ENCODE measurements at regions not wholly inside any gene's neighbourhood (a gene's known extent, or its start where the extent isn't known, plus 50 kb on each side); places are given as distances from the start of the nearest gene placed in this dataset.
"Not testable (repeated sequence)": the region's sequence is repeated elsewhere in the genome, so short reads cannot be mapped to it uniquely, and the experiment has no call there.

GRCh38 chr2:114274957-114275356 is 167.5 kb upstream of the DPP10 start:
- no peak overlapping the region for H3K27ac ChIP-seq (ENCODE audit: insufficient read depth in 1 of 2, low read depth in 1 of 2, low read length in 2 of 2, poor library complexity in 1 of 2, severe bottlenecking in 2 of 2)
- no peaks in the 10 kb centered on the region for H3K4me1 ChIP-seq (ENCODE audit: control extremely low read depth in 1 of 4, control insufficient read depth in 4 of 4, insufficient read depth in 4 of 4, low read length in 3 of 4)
- ChIA-PET POLR2A (no interaction called here), CTCF (no interaction called here)
- peaks cover 0 to 7% (median 0%) of the 10 kb centered on the region in 5 experiments for H3K9me3 ChIP-seq (ENCODE audit: control extremely low read depth in 1 of 5, control insufficient read depth in 4 of 5, insufficient read depth in 2 of 5, low read depth in 1 of 5, low read length in 4 of 5)
- no peak overlapping the region for H3K4me3 ChIP-seq (ENCODE audit: control insufficient read depth in 1 of 7, extremely low read depth in 1 of 7, insufficient read depth in 4 of 7, low read depth in 2 of 7, low read length in 6 of 7)
- no peaks in the 10 kb centered on the region for H3K36me3 ChIP-seq (ENCODE audit: control insufficient read depth in 4 of 4, insufficient read depth in 4 of 4, low read length in 3 of 4)
- no peaks in the 10 kb centered on the region for H3K27me3 ChIP-seq (replicated peaks in 2 of 5; ENCODE audit: control insufficient read depth in 4 of 5, insufficient read depth in 5 of 5, low read length in 4 of 5)
- DNase-seq = no peak

- no peak overlapping the region for H3K4me3 ChIP-seq (ENCODE audit: control insufficient read depth in 1 of 7, extremely low read depth in 1 of 7, insufficient read depth in 4 of 7, low read depth in 2 of 7, low read length in 6 of 7)
- no peaks in the 10 kb centered on the region for H3K36me3 ChIP-seq (ENCODE audit: control insufficient read depth in 4 of 4, insufficient read depth in 4 of 4, low read length in 3 of 4)
- H3K4me1 ChIP-seq (ENCODE audit: control extremely low read depth in 1 of 4, control insufficient read depth in 4 of 4, insufficient read depth in 4 of 4, low read length in 3 of 4) = no peaks in the 10 kb centered on the region
- H3K27me3 ChIP-seq (replicated peaks in 2 of 5; ENCODE audit: control insufficient read depth in 4 of 5, insufficient read depth in 5 of 5, low read length in 4 of 5) = no peaks in the 10 kb centered on the region
- CTCF ChIA-PET = no interaction called here
- POLR2A ChIA-PET = no interaction called here
- no peak for DNase-seq
- no peaks in the 10 kb centered on the region for H3K9me3 ChIP-seq (ENCODE audit: control extremely low read depth in 1 of 5, control insufficient read depth in 4 of 5, insufficient read depth in 2 of 5, low read depth in 1 of 5, low read length in 4 of 5)
- WGBS (ENCODE audit: insufficient coverage) = 100% methylated on average over 1 of the region's 2 CpGs
- H3K27ac ChIP-seq (ENCODE audit: insufficient read depth in 1 of 2, low read depth in 1 of 2, low read length in 2 of 2, poor library complexity in 1 of 2, severe bottlenecking in 2 of 2) = no peak overlapping the region
Measured at GRCh38 chr2:114281188-114281587, 161.3 kb upstream of the DPP10 start.

- H3K36me3 ChIP-seq (ENCODE audit: control insufficient read depth in 4 of 4, insufficient read depth in 4 of 4, low read length in 3 of 4) = no peaks in the 10 kb centered on the region
- peaks cover 0 to 2% (median 0%) of the 10 kb centered on the region in 5 experiments for H3K9me3 ChIP-seq (ENCODE audit: control extremely low read depth in 1 of 5, control insufficient read depth in 4 of 5, insufficient read depth in 2 of 5, low read depth in 1 of 5, low read length in 4 of 5)
- ChIA-PET POLR2A (no interaction called here), CTCF (no interaction called here)
- DNase-seq = no peak
- no peaks in the 10 kb centered on the region for H3K27me3 ChIP-seq (replicated peaks in 2 of 5; ENCODE audit: control insufficient read depth in 4 of 5, insufficient read depth in 5 of 5, low read length in 4 of 5)
- no peak overlapping the region for H3K27ac ChIP-seq (ENCODE audit: insufficient read depth in 1 of 2, low read depth in 1 of 2, low read length in 2 of 2, poor library complexity in 1 of 2, severe bottlenecking in 2 of 2)
- no peak overlapping the region for H3K4me3 ChIP-seq (ENCODE audit: control insufficient read depth in 1 of 7, extremely low read depth in 1 of 7, insufficient read depth in 4 of 7, low read depth in 2 of 7, low read length in 6 of 7)
- H3K4me1 ChIP-seq (ENCODE audit: control extremely low read depth in 1 of 4, control insufficient read depth in 4 of 4, insufficient read depth in 4 of 4, low read length in 3 of 4) = no peaks in the 10 kb centered on the region
- 95% methylated on average over 2 of the region's 5 CpGs for WGBS (ENCODE audit: insufficient coverage)
Measured at GRCh38 chr2:114283774-114284173, 158.7 kb upstream of the DPP10 start.

- H3K27ac ChIP-seq (ENCODE audit: insufficient read depth in 1 of 2, low read depth in 1 of 2, low read length in 2 of 2, poor library complexity in 1 of 2, severe bottlenecking in 2 of 2) = no peak overlapping the region
- no peaks in the 10 kb centered on the region for H3K4me1 ChIP-seq (ENCODE audit: control extremely low read depth in 1 of 4, control insufficient read depth in 4 of 4, insufficient read depth in 4 of 4, low read length in 3 of 4)
- H3K4me3 ChIP-seq (ENCODE audit: control insufficient read depth in 1 of 7, extremely low read depth in 1 of 7, insufficient read depth in 4 of 7, low read depth in 2 of 7, low read length in 6 of 7) = no peak overlapping the region
- ChIA-PET CTCF (no interaction called here), POLR2A (no interaction called here)
- 100% methylated on average over 4 of the region's 8 CpGs for WGBS (ENCODE audit: insufficient coverage)
- DNase-seq = no peak
- no peaks in the 10 kb centered on the region for H3K36me3 ChIP-seq (ENCODE audit: control insufficient read depth in 4 of 4, insufficient read depth in 4 of 4, low read length in 3 of 4)
- peaks cover 0 to 2% (median 0%) of the 10 kb centered on the region in 5 experiments for H3K9me3 ChIP-seq (ENCODE audit: control extremely low read depth in 1 of 5, control insufficient read depth in 4 of 5, insufficient read depth in 2 of 5, low read depth in 1 of 5, low read length in 4 of 5)
- no peaks in the 10 kb centered on the region for H3K27me3 ChIP-seq (replicated peaks in 2 of 5; ENCODE audit: control insufficient read depth in 4 of 5, insufficient read depth in 5 of 5, low read length in 4 of 5)
Measured at GRCh38 chr2:114286438-114286837, 156.0 kb upstream of the DPP10 start.

GRCh38 chr2:114293355-114293754 is 149.1 kb upstream of the DPP10 start:
- Histone ChIP-seq H3K9me3 (ENCODE audit: control extremely low read depth in 1 of 5, control insufficient read depth in 4 of 5, insufficient read depth in 2 of 5, low read depth in 1 of 5, low read length in 4 of 5) (no peaks in the 10 kb centered on the region), H3K4me3 (ENCODE audit: control insufficient read depth in 1 of 7, extremely low read depth in 1 of 7, insufficient read depth in 4 of 7, low read depth in 2 of 7, low read length in 6 of 7) (no peak overlapping the region), H3K36me3 (ENCODE audit: control insufficient read depth in 4 of 4, insufficient read depth in 4 of 4, low read length in 3 of 4) (no peaks in the 10 kb centered on the region), H3K27me3 (replicated peaks in 2 of 5; ENCODE audit: control insufficient read depth in 4 of 5, insufficient read depth in 5 of 5, low read length in 4 of 5) (no peaks in the 10 kb centered on the region), H3K4me1 (ENCODE audit: control extremely low read depth in 1 of 4, control insufficient read depth in 4 of 4, insufficient read depth in 4 of 4, low read length in 3 of 4) (no peaks in the 10 kb centered on the region), H3K27ac (ENCODE audit: insufficient read depth in 1 of 2, low read depth in 1 of 2, low read length in 2 of 2, poor library complexity in 1 of 2, severe bottlenecking in 2 of 2) (no peak overlapping the region)
- CTCF ChIA-PET = no interaction called here
- POLR2A ChIA-PET = no interaction called here
- WGBS (ENCODE audit: insufficient coverage) = 25% methylated on average over 2 of the region's 5 CpGs
- DNase-seq = no peak

- Histone ChIP-seq H3K4me3 (ENCODE audit: control insufficient read depth in 1 of 7, extremely low read depth in 1 of 7, insufficient read depth in 4 of 7, low read depth in 2 of 7, low read length in 6 of 7) (no peak overlapping the region), H3K9me3 (ENCODE audit: control extremely low read depth in 1 of 5, control insufficient read depth in 4 of 5, insufficient read depth in 2 of 5, low read depth in 1 of 5, low read length in 4 of 5) (no peaks in the 10 kb centered on the region), H3K27ac (ENCODE audit: insufficient read depth in 1 of 2, low read depth in 1 of 2, low read length in 2 of 2, poor library complexity in 1 of 2, severe bottlenecking in 2 of 2) (no peak overlapping the region), H3K4me1 (ENCODE audit: control extremely low read depth in 1 of 4, control insufficient read depth in 4 of 4, insufficient read depth in 4 of 4, low read length in 3 of 4) (no peaks in the 10 kb centered on the region), H3K36me3 (ENCODE audit: control insufficient read depth in 4 of 4, insufficient read depth in 4 of 4, low read length in 3 of 4) (no peaks in the 10 kb centered on the region), H3K27me3 (replicated peaks in 2 of 5; ENCODE audit: control insufficient read depth in 4 of 5, insufficient read depth in 5 of 5, low read length in 4 of 5) (no peaks in the 10 kb centered on the region)
- DNase-seq = no peak
- ChIA-PET POLR2A (no interaction called here), CTCF (no interaction called here)
- WGBS (ENCODE audit: insufficient coverage) = 52% methylated on average over 6 of the region's 6 CpGs
Measured at GRCh38 chr2:114294741-114295140, 147.7 kb upstream of the DPP10 start.

- 100% methylated on average over 1 of the region's 3 CpGs for WGBS (ENCODE audit: insufficient coverage)
Measured at GRCh38 chr2:114300351-114300750, 142.1 kb upstream of the DPP10 start.

More at GRCh38 chr2:114300351-114300750, 142.1 kb upstream of the DPP10 start:
- H3K9me3 ChIP-seq (ENCODE audit: control extremely low read depth in 1 of 5, control insufficient read depth in 4 of 5, insufficient read depth in 2 of 5, low read depth in 1 of 5, low read length in 4 of 5); H3K27ac ChIP-seq (ENCODE audit: insufficient read depth in 1 of 2, low read depth in 1 of 2, low read length in 2 of 2, poor library complexity in 1 of 2, severe bottlenecking in 2 of 2); CTCF ChIA-PET; POLR2A ChIA-PET; H3K36me3 ChIP-seq (ENCODE audit: control insufficient read depth in 4 of 4, insufficient read depth in 4 of 4, low read length in 3 of 4); H3K27me3 ChIP-seq (replicated peaks in 2 of 5; ENCODE audit: control insufficient read depth in 4 of 5, insufficient read depth in 5 of 5, low read length in 4 of 5); H3K4me1 ChIP-seq (ENCODE audit: control extremely low read depth in 1 of 4, control insufficient read depth in 4 of 4, insufficient read depth in 4 of 4, low read length in 3 of 4); H3K4me3 ChIP-seq (ENCODE audit: control insufficient read depth in 1 of 7, extremely low read depth in 1 of 7, insufficient read depth in 4 of 7, low read depth in 2 of 7, low read length in 6 of 7); DNase-seq: not testable (repeated sequence)

Data from common myeloid progenitor, CD34-positive (primary cell).